Adipose tissue (tissue), 3 donors: ENCODE measurements at regions not wholly inside any gene's neighbourhood (a gene's known extent, or its start where the extent isn't known, plus 50 kb on each side); places are given as distances from the start of the nearest gene placed in this dataset.
"Not testable (repeated sequence)": the region's sequence is repeated elsewhere in the genome, so short reads cannot be mapped to it uniquely, and the experiment has no call there.

Experiments
- H3K27ac ChIP-seq: one replicate; pipeline ENCODE4 v1.5.1; 2013; ENCODE audit warnings: low read depth, low read length
- WGBS, 3 donors: extraction: QIAGEN DNeasy Blood & Tissue Kit; methylation state at CpG; one replicate each; pipeline ENCODE4 v1.1.7; 2013; 5-methylcytosine and 5-hydroxymethylcytosine counted together
- donor health status: healthy with polysubstance abuse.
- donor health status: Bipolar disorder and iron deficiency.
- donor health status: healthy.

DNA sequence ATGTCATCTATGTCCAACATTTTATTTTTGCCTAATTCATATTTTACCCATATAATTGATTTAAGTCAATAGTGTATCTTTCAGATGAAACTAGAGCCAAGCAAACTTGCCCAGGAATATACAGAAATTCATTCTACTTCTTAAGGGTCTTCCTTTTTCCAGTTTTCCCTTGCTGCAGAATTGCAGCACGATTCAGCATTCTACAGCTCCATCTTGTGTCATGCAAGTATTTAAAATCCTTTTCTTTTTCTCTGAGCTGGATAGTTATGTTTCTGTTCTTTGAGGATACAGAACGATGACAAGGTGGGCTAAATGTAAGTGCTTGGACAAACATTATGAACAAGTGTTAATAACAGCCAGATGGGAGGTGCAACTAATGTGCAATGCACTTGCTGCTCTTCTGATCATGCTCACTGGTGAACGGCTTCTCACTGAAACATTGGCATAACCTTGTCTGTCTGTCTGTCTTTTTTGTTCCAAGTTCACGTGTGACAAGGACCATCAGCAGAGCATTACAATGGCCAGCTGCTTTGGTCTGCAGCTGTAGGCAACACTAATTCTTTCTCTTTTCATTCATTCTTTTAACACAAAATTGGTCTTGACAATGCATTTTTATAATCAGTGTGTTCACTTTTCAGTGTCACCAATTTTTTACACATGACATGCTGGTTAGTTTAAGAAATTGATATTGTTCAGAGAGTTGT, 1821.7 kb downstream of the ARAP2 start:
- WGBS, 3 donors: 36 to 53% (median 48%) methylated on average over 4 of the region's 4 CpGs
- no peak overlapping the region for H3K27ac ChIP-seq

DNA sequence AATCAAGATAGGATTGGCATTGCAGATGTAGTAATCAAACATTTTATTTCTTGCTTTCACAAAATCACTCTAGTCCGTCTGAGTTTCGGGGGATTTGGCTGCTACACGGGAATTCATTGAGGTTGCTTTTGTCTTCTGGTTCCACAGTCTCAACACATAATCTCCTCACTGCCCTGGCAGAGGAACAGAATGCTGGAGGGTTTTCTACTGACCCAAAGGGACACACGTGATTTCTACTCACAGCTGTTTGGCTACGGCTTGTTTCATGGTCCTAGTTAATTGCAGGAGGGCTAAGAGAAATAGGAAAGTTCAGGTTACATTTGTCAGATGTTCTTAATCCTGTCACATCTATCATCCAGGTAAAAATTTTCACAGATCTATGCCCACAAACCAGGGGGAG, 1811.6 kb downstream of the ARAP2 start:
- no peak overlapping the region for H3K27ac ChIP-seq
- 76 to 86% (median 81%) methylated on average over 5 of the region's 5 CpGs for WGBS, 3 donors

DNA sequence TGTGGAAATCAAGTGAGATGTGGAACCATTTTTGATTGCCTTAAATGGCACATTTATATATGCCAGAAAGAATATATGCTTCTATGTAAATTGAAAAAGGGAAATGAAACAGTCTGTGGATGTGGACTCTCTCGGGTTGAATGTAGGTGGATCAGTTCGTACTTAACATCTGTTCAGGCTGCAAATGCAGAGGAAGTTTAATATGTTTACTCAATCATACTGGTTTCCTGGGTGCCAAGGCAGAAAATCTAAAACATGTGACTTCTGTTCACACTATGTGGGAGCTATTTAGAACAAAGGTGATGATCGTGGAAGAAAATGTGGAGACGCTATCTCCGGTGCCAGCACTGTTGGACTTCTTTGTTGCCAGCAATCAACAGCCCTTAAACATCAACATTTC, 1809.9 kb downstream of the ARAP2 start:
- not testable (repeated sequence) for H3K27ac ChIP-seq
- WGBS, 3 donors: 66 to 75% (median 70%) methylated on average over 5 of the region's 5 CpGs

DNA sequence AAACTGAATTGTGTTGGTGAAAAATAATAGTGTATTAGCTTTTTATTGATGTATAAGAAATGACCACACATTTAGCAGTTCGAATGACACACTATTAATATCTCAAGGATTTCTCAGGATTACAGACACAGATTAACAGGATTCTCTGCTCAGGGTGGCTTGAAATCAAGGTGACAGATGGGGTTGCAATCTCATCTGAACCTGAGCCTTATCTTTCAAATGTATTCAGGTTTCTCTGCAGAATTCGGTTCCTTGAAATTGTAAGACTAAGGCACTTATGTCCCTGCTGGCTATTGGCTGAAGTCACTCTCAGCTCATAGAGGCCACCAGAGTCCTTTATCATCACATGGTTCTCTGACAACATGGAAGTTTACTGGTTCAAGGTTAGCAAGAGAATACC, 1780.1 kb downstream of the ARAP2 start:
- 52 to 81% (median 76%) methylated on average over 2 of the region's 2 CpGs for WGBS, 3 donors
- no peak overlapping the region for H3K27ac ChIP-seq

DNA sequence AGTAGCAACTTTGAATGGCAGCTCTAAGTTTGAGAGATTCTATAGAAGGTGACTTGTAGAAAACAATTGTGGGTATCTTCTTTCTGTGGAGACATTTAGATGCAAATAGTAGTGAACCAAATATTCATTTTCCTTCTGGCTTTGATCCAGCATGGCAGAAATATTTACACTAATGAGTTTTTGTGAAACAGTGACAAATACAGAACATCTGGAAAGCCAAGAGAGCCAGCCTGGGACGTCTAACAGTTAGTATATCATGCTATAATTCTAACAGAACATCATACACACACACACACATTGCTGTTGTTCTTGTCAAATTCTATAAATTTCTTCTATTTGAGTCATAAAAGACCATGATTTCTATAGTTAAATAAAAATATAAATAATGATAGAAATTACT, 1777.9 kb downstream of the ARAP2 start:
- H3K27ac ChIP-seq: no peak overlapping the region
- WGBS, 3 donors: 22 to 55% (median 55%) methylated on average over 1 of the region's 1 CpG

GRCh38 chr4:34469516-34469915, 1774.8 kb downstream of the ARAP2 start:
- H3K27ac ChIP-seq: no peak overlapping the region
- 52 to 67% (median 52%) methylated on average over 2 of the region's 2 CpGs for WGBS, 3 donors

GRCh38 chr4:34485252-34485651, 1759.1 kb downstream of the ARAP2 start:
- H3K27ac ChIP-seq: no peak overlapping the region

DNA sequence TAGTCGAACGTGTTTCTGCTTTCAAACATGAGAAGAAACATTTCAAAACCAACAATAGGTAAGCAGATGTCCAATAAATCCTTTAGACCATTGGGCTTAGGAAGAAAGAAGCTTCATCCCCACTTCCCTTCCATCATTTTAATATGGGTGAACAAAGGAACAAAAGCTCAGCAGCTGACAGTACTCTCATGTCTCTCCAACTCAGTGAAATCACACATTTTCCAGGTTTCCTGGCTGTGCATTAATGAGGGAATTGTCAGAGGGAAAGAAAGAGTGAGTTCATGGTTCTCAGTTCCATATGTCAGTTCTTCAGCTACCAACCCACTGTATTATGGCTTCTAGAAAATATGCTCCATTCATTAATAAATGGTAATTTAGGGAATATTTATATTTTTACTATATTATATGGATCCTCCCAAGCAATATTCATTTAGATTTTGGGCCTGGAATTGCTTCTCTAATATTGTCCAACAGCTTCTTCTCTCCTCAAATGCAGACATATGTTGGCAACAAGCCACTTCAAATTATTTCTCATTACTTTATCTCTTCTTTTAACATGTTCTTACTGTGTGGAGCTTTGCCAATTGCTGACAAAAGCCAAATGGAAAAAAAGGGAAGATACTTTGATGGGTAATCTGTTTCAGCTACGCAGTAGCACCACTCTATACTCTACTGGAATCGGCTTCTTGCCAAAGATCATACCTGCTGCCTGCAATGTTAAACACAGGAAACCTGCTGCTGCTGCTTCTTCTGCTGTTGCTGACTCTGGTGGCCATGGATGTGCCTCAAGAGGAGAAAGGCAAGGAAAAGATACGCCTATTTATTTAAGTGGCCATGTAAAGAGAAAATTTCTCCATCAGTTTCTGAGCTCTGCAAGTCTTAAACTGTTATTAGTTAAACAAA, 1757.6 kb downstream of the ARAP2 start:
- H3K27ac ChIP-seq: no peak overlapping the region
- WGBS, 3 donors: 58 to 63% (median 62%) methylated on average over 5 of the region's 5 CpGs

GRCh38 chr4:34492414-34492813, 1751.9 kb downstream of the ARAP2 start:
- 56 to 85% (median 84%) methylated on average over 1 of the region's 1 CpG for WGBS, 3 donors
- no peak overlapping the region for H3K27ac ChIP-seq

- WGBS, 3 donors: 69 to 76% (median 73%) methylated on average over 2 of the region's 2 CpGs
- H3K27ac ChIP-seq: no peak overlapping the region
Measured at GRCh38 chr4:34502086-34502485, 1742.2 kb downstream of the ARAP2 start.

GRCh38 chr4:34504731-34505130, 1739.6 kb downstream of the ARAP2 start:
- H3K27ac ChIP-seq: not testable (repeated sequence)
- WGBS, 3 donors: 51 to 67% (median 62%) methylated on average over 2 of the region's 2 CpGs

DNA sequence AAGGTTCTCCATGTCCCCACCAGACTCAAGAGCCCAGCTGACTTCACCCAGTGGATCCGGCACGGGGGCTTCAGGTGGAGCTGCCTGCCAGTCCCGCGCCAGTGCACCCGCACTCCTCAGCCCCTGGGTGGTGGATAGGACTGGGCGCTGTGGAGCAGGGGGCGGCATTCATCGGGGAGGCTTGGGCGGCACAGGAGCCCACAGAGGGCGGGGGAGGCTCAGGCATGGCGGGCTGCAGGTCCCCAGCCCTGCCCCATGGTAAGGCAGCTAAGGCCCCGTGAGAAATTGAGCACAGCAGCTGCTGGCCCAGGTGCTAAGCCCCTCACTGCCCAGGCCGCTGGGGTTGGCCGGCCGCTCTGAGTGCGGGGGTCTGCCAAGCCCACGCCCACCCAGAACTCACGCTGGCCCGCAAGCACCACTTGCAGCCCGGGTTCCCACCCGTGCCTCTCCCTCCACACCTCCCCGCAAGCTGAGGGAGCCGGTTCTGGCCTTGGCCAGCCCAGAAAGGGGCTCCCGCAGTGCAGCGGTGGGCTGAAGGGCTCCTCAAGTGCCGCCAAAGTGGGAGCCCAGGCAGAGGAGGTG, 1737.7 kb downstream of the ARAP2 start:
- H3K27ac ChIP-seq: not testable (repeated sequence)
- 86 to 93% (median 93%) methylated on average over 26 of the region's 26 CpGs for WGBS, 3 donors

DNA sequence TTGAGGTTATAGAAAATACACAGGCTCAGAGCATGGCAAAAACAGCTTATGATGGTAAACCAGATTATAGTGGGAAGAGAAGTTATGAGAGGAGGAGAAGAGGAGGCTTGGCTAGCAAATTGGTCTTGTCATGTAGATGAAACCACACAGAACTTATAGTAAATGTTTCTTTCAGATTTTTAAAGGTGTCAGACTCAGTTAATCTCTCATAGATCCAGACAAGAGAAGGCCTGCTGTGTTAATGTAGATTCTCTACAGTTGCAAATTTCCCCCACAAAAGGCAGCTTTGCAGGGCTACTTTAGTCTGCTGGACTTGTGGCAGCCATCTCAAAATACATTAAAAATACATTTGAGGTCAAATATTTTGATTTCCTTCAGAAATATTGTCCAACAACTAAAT, 1731.7 kb downstream of the ARAP2 start:
- no peak overlapping the region for H3K27ac ChIP-seq

DNA sequence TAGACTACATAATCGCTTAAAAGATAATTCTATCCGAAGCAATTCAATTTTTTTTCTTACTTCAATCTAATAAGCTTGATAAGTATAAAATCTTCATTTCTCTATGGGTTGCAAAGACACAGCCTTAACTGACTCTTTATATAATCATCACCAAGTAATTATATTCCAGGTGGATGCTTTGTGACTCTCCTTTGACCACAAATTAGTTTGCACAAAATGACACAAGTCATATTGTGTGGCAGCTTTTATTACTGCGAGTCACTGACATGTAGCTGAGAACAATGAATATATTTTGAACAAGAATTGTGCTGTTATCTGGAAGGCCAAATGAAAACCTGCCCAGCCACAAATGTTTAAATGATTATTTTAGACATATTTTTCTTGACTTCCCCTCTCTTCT, 1727.8 kb downstream of the ARAP2 start:
- no peak overlapping the region for H3K27ac ChIP-seq
- 79 to 91% (median 88%) methylated on average over 3 of the region's 3 CpGs for WGBS, 3 donors

- no peak overlapping the region for H3K27ac ChIP-seq
- 30 to 40% (median 32%) methylated on average over 4 of the region's 4 CpGs for WGBS, 3 donors
Measured at GRCh38 chr4:34534916-34535315, 1709.4 kb downstream of the ARAP2 start.

DNA sequence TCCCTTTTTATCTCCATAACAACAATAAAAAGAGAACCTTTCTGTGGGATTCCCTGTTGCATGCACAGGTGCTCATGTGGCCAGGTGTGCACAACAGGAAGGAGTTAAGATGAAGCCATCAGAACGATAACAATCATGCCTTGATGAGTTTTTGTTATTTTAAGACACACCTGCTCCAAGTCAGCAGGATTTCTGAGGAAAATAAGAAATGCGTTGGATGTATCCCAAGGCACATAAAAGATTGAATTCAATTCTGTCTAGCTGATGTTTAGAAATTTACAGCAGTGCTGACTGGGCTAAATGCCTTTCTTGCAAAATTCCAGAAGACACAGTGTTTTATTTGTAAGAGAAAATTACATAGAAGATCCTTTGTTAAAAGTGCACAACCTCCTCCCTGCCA, 1678.2 kb downstream of the ARAP2 start:
- 53 to 61% (median 59%) methylated on average over 2 of the region's 2 CpGs for WGBS, 3 donors
- no peak overlapping the region for H3K27ac ChIP-seq

GRCh38 chr4:34572026-34572425, 1672.3 kb downstream of the ARAP2 start:
- WGBS, 3 donors: 38 to 62% (median 55%) methylated on average over 3 of the region's 3 CpGs
- no peak overlapping the region for H3K27ac ChIP-seq

- WGBS, 3 donors: 56 to 73% (median 66%) methylated on average over 3 of the region's 3 CpGs
- H3K27ac ChIP-seq: no peak overlapping the region
Measured at GRCh38 chr4:34615315-34615714, 1629.0 kb downstream of the ARAP2 start.

DNA sequence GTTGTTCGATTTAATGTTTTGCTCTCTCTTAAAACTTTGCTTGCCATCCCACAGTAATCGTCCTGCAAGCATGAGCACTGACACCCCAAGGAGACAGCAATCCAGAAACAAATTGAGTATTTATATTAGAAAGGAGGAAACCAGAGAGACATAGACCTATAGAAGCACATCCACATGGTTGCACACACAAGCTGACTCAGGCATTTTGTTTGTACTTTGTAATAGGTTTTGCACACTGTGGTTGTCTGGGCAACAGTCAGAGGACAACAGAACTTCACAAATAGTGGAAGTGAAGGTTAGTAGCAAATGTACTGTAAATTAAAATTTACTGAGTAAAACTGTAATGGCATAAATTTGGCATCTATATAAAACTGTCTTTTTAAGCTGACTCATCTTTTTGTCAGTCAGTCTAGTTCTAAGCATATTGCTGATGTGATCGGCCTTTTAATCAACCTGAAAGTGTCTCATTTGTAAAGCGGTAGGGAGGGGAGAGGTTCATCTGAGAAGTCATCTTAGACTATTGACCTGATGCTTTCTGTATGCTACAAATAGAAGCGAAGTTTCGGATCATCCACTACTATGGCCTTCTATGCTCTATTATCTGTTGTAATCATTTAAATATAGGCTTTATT, 1624.7 kb downstream of the ARAP2 start:
- H3K27ac ChIP-seq: no peak overlapping the region
- 71 to 83% (median 80%) methylated on average over 6 of the region's 6 CpGs for WGBS, 3 donors
